Iris pigment epithelial cell (primary cell): ENCODE measurements at regions not wholly inside any gene's neighbourhood (a gene's known extent, or its start where the extent isn't known, plus 50 kb on each side); places are given as distances from the start of the nearest gene placed in this dataset.
"Not testable (repeated sequence)": the region's sequence is repeated elsewhere in the genome, so short reads cannot be mapped to it uniquely, and the experiment has no call there.

ENCODE experiments used
- DNase-seq: peaks from one replicate; pipeline ENCODE4 v3.0.0-alpha.2; 2011; ENCODE audit warnings: low read depth

DNA sequence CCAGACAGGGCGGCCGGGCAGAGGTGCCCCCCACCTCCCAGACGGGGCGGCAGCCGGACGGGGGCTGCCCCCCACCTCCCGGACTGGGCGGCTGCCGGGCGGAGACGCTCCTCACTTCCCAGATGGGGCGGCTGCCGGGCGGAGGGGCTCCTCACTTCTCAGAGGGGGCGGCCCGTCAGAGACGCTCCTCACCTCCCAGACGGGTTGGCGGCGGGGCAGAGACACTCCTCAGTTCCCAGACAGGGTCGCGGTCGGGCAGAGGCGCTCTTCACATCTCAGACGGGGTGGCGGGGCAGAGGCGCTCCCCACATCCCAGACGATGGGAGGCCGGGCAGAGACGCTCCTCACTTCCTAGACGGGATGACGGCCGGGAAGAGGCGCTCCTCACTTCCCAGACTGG is 68.5 kb upstream of the GPC4 start:
- not testable (repeated sequence) for DNase-seq

DNA sequence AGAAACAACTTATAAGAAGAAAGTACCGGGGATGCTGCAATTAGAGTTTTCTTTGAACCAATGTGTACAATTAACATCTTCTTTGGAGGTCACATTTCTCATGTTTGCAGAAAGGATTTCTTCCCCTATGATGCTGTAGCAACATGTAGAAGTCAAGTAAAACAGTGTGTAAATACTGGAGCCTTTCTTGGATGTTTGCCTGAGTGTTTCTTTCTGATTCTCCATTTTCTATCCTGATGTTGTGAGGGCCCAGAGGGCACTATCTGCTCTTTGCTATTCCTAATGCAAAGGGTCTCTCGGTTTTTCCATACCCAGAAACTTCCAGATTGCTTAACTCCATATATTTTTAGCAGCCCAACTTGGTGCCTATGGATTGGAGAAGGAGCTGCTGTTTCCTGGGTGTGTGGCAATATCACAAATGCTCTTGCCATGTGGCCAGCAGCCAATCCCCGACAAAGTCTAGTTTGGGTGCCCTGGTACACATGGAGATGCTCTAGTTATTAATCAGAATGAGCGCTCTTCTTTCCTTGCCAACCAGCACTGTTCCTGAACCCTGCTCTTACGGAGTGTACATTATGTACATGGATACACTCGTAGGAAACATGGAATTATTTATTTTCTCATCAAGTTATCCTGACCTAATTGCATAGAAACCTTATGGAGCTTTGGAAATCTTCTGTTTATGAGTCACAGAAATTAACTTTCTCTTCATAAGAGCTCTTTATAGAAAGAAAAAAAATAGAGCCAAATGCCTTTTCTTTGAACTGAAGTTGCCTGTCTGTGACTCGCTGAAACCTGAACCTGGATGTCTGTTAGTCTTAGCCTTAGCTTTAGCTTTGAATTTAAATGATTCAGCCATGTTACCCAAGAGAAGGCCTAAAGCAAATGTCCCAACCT is 67.0 kb upstream of the GPC4 start:
- DNase-seq: peak; percentile 20

DNA sequence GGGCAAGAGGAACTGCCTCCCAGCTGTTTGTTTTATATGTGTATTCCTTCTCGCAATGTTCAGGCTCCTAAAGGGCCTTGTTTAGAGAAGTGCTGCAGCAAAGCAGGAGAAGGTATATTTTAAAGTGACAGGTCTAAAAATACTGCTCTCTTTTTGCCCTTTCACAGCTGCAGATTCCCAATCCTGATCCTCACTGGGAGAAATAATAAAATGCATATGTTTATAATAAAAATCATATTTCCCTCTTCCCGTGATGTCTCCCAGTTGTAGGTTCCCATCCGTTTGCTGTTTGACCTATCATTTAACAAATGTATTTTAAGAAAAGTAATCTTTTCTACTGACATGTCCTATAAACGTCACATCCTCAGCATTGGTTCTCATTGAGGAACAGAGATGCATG is 62.7 kb upstream of the GPC4 start:
- no peak for DNase-seq

DNA sequence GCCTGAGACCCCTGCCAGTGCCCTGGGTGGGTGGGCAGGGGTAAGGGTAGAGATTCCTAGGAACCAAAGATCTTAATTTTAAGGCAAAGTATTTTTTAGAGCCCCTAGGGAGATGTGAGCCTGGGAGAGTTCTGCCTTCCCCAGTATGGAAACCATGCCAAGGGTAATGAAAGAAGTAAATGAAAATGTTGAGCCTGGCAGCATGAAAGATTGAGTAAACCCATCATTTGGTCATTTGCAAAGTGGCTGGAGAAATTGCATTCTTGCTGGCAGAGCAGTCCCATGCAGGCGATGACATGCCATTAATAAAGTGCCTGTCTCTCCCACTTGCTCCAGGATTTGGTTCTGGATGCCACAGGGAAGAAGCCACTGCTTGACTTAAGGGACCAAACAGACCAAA is 60.7 kb upstream of the GPC4 start:
- no peak for DNase-seq

DNA sequence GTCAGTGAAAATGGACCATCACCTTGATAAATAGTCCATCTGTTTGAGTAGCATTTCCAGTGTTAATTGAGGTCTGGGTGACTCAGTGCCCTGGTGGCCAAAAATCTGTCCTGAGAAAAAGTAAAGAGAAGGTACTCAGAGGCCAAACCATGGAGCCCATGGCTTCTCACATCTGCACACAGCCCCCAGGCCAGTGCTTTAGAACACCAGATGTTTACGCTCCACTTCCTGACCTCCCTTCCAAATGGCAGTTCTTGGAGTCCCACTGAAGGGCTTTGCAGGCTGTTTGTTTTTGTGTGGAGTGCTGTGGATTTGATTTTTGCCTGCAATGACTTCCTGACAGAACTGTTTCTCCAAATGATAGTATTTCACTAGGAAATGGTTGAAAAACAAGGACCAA is 60.2 kb upstream of the GPC4 start:
- DNase-seq: no peak

DNA sequence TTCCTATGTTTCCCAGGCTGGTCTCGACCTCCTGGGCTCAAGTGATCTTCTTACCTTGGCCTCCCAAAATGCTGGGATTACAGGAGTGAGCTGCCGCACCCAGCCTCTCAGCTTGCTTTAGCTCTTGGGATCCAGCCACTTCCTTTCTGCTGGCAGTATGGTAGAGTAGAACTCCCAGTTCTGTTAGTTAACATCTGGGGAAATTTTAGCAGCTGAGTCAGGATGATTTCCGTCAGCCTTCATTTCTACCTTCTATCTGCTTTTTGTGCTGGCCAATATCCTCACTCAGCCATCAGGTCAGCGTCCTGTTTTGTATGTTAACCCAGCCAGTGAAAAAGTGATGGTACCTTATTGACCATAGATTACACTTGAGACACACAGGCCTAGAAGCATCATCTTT is 59.3 kb upstream of the GPC4 start:
- DNase-seq: no peak

DNA sequence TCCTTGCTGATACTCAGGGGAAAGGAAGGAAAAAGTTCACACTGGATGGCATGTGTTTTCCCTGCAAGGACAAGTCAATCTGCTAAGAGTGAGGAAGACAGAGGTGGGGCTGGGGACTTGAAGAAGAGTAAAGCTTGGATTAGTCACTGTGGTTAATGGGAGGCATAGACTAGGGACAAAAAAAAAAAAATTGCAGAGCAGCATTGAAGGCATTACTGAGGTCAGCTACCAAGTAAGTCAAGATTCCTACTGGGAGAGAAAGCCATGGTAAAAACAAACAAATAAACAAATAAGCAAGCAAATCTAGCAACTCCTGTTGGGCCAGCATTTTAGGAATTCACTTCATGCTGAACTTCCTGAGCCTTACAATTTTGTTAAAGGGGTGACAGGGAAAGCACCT is 58.2 kb upstream of the GPC4 start:
- no peak for DNase-seq

DNA sequence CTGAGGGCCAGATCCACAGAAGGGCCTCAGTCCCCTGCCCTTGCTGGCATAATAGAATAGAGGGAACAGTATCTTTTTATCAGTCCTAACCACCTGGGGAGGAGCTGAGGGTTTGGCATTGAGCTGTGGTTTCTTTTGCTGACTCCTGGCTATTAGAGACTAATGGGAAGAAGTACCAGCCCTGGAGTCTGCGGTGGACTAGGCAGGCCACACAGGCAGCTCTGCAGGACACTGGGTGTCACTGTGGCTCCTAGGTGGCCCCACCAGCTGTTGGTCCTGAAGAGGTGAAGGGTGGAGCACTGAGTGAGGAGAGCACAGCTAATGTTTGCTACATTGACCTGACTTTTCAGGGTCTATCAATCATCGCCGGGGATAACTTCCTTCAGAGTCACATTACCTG is 52.8 kb upstream of the GPC4 start:
- no peak for DNase-seq

DNA sequence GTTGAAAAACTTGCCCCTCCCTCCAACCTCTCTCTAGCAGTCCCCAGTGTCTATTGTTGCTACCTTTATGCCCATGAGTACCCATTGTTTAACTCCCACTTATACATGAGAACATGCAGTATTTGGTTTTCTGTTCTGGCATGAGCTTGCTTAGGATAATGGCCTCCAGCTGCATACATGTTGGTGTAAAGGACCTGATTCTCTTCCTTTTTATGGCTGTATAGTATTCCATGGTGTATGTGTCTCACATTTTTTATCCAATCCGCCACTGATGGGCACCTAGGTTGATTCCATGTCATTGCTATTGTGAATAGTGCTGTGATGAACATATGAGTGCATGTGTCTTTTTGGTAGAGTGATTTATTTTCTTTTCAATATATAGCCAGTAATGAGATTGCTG is 50.0 kb upstream of the GPC4 start:
- DNase-seq: no peak
